ENCODE measurements at regions not wholly inside any gene's neighbourhood (a gene's known extent, or its start where the extent isn't known, plus 50 kb on each side); places are given as distances from the start of the nearest gene placed in this dataset.

DNA sequence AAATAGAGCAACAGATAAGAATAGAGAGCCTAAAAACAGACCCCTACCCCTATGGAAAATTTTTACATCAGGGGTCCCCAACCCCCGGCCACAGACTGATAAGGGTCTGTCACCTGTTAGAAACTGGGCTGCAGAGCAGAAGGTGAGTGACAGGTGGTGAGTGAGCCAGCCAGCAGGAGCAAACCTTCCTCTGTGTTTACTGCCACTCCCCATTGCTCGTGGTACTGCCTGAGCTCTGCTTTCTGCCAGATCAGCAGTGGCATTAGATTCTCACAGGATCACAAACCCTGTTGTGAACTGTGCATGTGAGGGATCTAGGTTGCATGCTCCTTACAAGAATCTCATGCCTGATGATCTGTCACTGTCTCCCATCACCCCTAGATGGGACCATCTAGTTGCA is 174.1 kb downstream of the FOXD2 start:
- TF ChIP-seq CTCF (IDR thresholded peaks at IDR 0.05) (no peak), POLR2A (IDR thresholded peaks at IDR 0.05) (no peak), POLR2AphosphoS5 (IDR thresholded peaks at IDR 0.05) (no peak)

Data from sigmoid colon (tissue), 4 donors.